ENCODE measurements at regions not wholly inside any gene's neighbourhood (a gene's known extent, or its start where the extent isn't known, plus 50 kb on each side); places are given as distances from the start of the nearest gene placed in this dataset.

- no peaks in the 10 kb centered on the region for H3K36me3 ChIP-seq (ENCODE audit: control insufficient read depth in 2 of 3, insufficient read depth in 3 of 3, low read length in 3 of 3)
- peaks cover 13 to 19% of the 10 kb centered on the region in 2 donors for H3K4me1 ChIP-seq (ENCODE audit: control insufficient read depth in 2 of 2, insufficient read depth in 2 of 2, low read length in 2 of 2)
- ChIA-PET CTCF (no interaction called here), POLR2A (no interaction called here)
- H3K9me3 ChIP-seq (ENCODE audit: control insufficient read depth in 2 of 3, low read length in 3 of 3): no peaks in the 10 kb centered on the region
- H3K27ac Mint-ChIP-seq: peak overlapping the region in 2 of 9 donors; percentile 1 to 71
- no peaks in the 10 kb centered on the region for H3K27me3 ChIP-seq (ENCODE audit: control insufficient read depth in 2 of 2, insufficient read depth in 2 of 2, low read length in 2 of 2)
- peaks cover 14 to 40% (median 29%) of the 10 kb centered on the region in 7 donors for H3K4me1 Mint-ChIP-seq
- H3K36me3 Mint-ChIP-seq: peaks cover 0 to 7% (median 0%) of the 10 kb centered on the region in 5 donors
- ATAC-seq: no peak
- no peaks in the 10 kb centered on the region for H3K9me3 Mint-ChIP-seq
- no peak overlapping the region for H3K4me3 Mint-ChIP-seq
- intact Hi-C loops (cut with micrococcal nuclease): loop anchor here (5.0 to 10.0 kb wide), 3 partner anchors 34 to 87 kb away; partner anchors contain the start of gene NCOA3 (in 1 of the 2)
- H3K4me3 ChIP-seq (ENCODE audit: low read length): no peak overlapping the region
- no peak overlapping the region for H3K27ac ChIP-seq (ENCODE audit: low read depth, low read length)
- no peaks in the 10 kb centered on the region for H3K27me3 Mint-ChIP-seq
- DNase-seq: no peak
Measured at GRCh38 chr20:47418069-47418757, 61.7 kb upstream of the ZMYND8 start.

- no peaks in the 10 kb centered on the region for H3K9me3 Mint-ChIP-seq
- ChIA-PET CTCF (no interaction called here), POLR2A (no interaction called here)
- H3K27ac ChIP-seq (ENCODE audit: low read depth, low read length): no peak overlapping the region
- H3K9me3 ChIP-seq (ENCODE audit: control insufficient read depth in 2 of 3, low read length in 3 of 3): no peaks in the 10 kb centered on the region
- intact Hi-C loops (cut with micrococcal nuclease): loop anchor here (5.0 to 10.0 kb wide), 3 partner anchors 32 to 85 kb away; partner anchors contain the start of gene NCOA3 (in 1 of the 2)
- no peaks in the 10 kb centered on the region for H3K27me3 ChIP-seq (ENCODE audit: control insufficient read depth in 2 of 2, insufficient read depth in 2 of 2, low read length in 2 of 2)
- peaks cover 0 to 7% (median 0%) of the 10 kb centered on the region in 5 donors for H3K36me3 Mint-ChIP-seq
- no peak for DNase-seq
- no peaks in the 10 kb centered on the region for H3K36me3 ChIP-seq (ENCODE audit: control insufficient read depth in 2 of 3, insufficient read depth in 3 of 3, low read length in 3 of 3)
- H3K27me3 Mint-ChIP-seq: no peaks in the 10 kb centered on the region
- H3K4me3 ChIP-seq (ENCODE audit: low read length): no peak overlapping the region
- no peak for ATAC-seq
- no peak overlapping the region for H3K4me3 Mint-ChIP-seq
- peaks cover 5 to 11% of the 10 kb centered on the region in 2 donors for H3K4me1 ChIP-seq (ENCODE audit: control insufficient read depth in 2 of 2, insufficient read depth in 2 of 2, low read length in 2 of 2)
- H3K4me1 Mint-ChIP-seq: peaks cover 12 to 34% (median 24%) of the 10 kb centered on the region in 7 donors
- peak overlapping the region in 4 of 9 donors; percentile 32 to 80 (median 54) for H3K27ac Mint-ChIP-seq
Measured at GRCh38 chr20:47419953-47420514, 63.5 kb upstream of the ZMYND8 start.

- DNase-seq (no peak), ATAC-seq (no peak)
- Mint-ChIP-seq H3K27ac (no peak overlapping the region), H3K27me3 (no peaks in the 10 kb centered on the region), H3K4me1 (peaks cover 4 to 24% (median 16%) of the 10 kb centered on the region in 7 donors), H3K36me3 (peaks cover 0 to 2% (median 0%) of the 10 kb centered on the region in 5 donors), H3K9me3 (peaks cover 0 to 3% (median 0%) of the 10 kb centered on the region in 11 donors), H3K4me3 (no peak overlapping the region)
- POLR2A ChIA-PET: no interaction called here
- Histone ChIP-seq H3K27me3 (ENCODE audit: control insufficient read depth in 2 of 2, insufficient read depth in 2 of 2, low read length in 2 of 2) (no peaks in the 10 kb centered on the region), H3K9me3 (ENCODE audit: control insufficient read depth in 2 of 3, low read length in 3 of 3) (no peaks in the 10 kb centered on the region), H3K27ac (ENCODE audit: low read depth, low read length) (no peak overlapping the region), H3K36me3 (ENCODE audit: control insufficient read depth in 2 of 3, insufficient read depth in 3 of 3, low read length in 3 of 3) (no peaks in the 10 kb centered on the region), H3K4me3 (ENCODE audit: low read length) (no peak overlapping the region), H3K4me1 (ENCODE audit: control insufficient read depth in 2 of 2, insufficient read depth in 2 of 2, low read length in 2 of 2) (peaks cover 0 to 4% of the 10 kb centered on the region in 2 donors)
- CTCF ChIA-PET: no interaction called here
- intact Hi-C loops (cut with micrococcal nuclease): no loop called here
Measured at GRCh38 chr20:47421076-47421475, 64.6 kb upstream of the ZMYND8 start.

- DNase-seq (no peak), ATAC-seq (no peak)
- Histone ChIP-seq H3K27me3 (ENCODE audit: control insufficient read depth in 2 of 2, insufficient read depth in 2 of 2, low read length in 2 of 2) (no peaks in the 10 kb centered on the region), H3K4me1 (ENCODE audit: control insufficient read depth in 2 of 2, insufficient read depth in 2 of 2, low read length in 2 of 2) (no peaks in the 10 kb centered on the region), H3K36me3 (ENCODE audit: control insufficient read depth in 2 of 3, insufficient read depth in 3 of 3, low read length in 3 of 3) (no peaks in the 10 kb centered on the region), H3K9me3 (ENCODE audit: control insufficient read depth in 2 of 3, low read length in 3 of 3) (peaks cover 0 to 21% (median 0%) of the 10 kb centered on the region in 3 experiments), H3K4me3 (ENCODE audit: low read length) (no peak overlapping the region), H3K27ac (ENCODE audit: low read depth, low read length) (no peak overlapping the region)
- ChIA-PET CTCF (interaction anchor here (0.6 kb wide), 1 partner anchor 60 kb away, joined by 3 read pairs; no protein-coding TSS in a partner anchor), POLR2A (no interaction called here)
- Mint-ChIP-seq H3K27ac (no peak overlapping the region), H3K36me3 (peaks cover 0 to 9% (median 0%) of the 10 kb centered on the region in 5 donors), H3K4me1 (peaks cover 0 to 2% (median 0%) of the 10 kb centered on the region in 7 donors), H3K4me3 (no peak overlapping the region), H3K27me3 (no peaks in the 10 kb centered on the region), H3K9me3 (peaks cover 0 to 25% (median 12%) of the 10 kb centered on the region in 11 donors)
- intact Hi-C loops (cut with micrococcal nuclease): no loop called here
Measured at GRCh38 chr20:47423586-47423985, 67.1 kb upstream of the ZMYND8 start.

- ATAC-seq: no peak
- intact Hi-C loops (cut with micrococcal nuclease): no loop called here
- Histone ChIP-seq H3K4me1 (ENCODE audit: control insufficient read depth in 2 of 2, insufficient read depth in 2 of 2, low read length in 2 of 2) (no peaks in the 10 kb centered on the region), H3K27me3 (ENCODE audit: control insufficient read depth in 2 of 2, insufficient read depth in 2 of 2, low read length in 2 of 2) (no peaks in the 10 kb centered on the region), H3K27ac (ENCODE audit: low read depth, low read length) (no peak overlapping the region), H3K9me3 (ENCODE audit: control insufficient read depth in 2 of 3, low read length in 3 of 3) (peaks cover 0 to 21% (median 0%) of the 10 kb centered on the region in 3 experiments), H3K4me3 (ENCODE audit: low read length) (no peak overlapping the region), H3K36me3 (ENCODE audit: control insufficient read depth in 2 of 3, insufficient read depth in 3 of 3, low read length in 3 of 3) (no peaks in the 10 kb centered on the region)
- Mint-ChIP-seq H3K4me1 (no peaks in the 10 kb centered on the region), H3K9me3 (peaks cover 0 to 30% (median 12%) of the 10 kb centered on the region in 11 donors), H3K27ac (no peak overlapping the region), H3K4me3 (no peak overlapping the region), H3K27me3 (no peaks in the 10 kb centered on the region), H3K36me3 (peaks cover 0 to 14% (median 3%) of the 10 kb centered on the region in 5 donors)
- ChIA-PET CTCF (no interaction called here), POLR2A (no interaction called here)
- no peak for DNase-seq
Measured at GRCh38 chr20:47427067-47427466, 70.6 kb upstream of the ZMYND8 start.

GRCh38 chr20:47427746-47428145 lies 71.2 kb upstream of the ZMYND8 start:
- CTCF ChIA-PET: interaction anchor here (0.6 kb wide), 1 partner anchor 45 kb away, joined by 3 read pairs; no protein-coding TSS in a partner anchor
- POLR2A ChIA-PET: no interaction called here
- no peaks in the 10 kb centered on the region for H3K4me1 ChIP-seq (ENCODE audit: control insufficient read depth in 2 of 2, insufficient read depth in 2 of 2, low read length in 2 of 2)
- Mint-ChIP-seq H3K4me3 (no peak overlapping the region), H3K27me3 (peaks cover 0 to under 1% (median 0%) of the 10 kb centered on the region in 5 donors), H3K9me3 (peaks cover 0 to 30% (median 12%) of the 10 kb centered on the region in 11 donors), H3K4me1 (peaks cover 0 to under 1% (median 0%) of the 10 kb centered on the region in 7 donors), H3K36me3 (peaks cover 0 to 14% (median 3%) of the 10 kb centered on the region in 5 donors), H3K27ac (no peak overlapping the region)
- DNase-seq (no peak), ATAC-seq (no peak)
- no peak overlapping the region for H3K27ac ChIP-seq (ENCODE audit: low read depth, low read length)
- H3K27me3 ChIP-seq (ENCODE audit: control insufficient read depth in 2 of 2, insufficient read depth in 2 of 2, low read length in 2 of 2): no peaks in the 10 kb centered on the region
- no peaks in the 10 kb centered on the region for H3K36me3 ChIP-seq (ENCODE audit: control insufficient read depth in 2 of 3, insufficient read depth in 3 of 3, low read length in 3 of 3)
- intact Hi-C loops (cut with micrococcal nuclease): no loop called here
- H3K4me3 ChIP-seq (ENCODE audit: low read length): no peak overlapping the region
- peaks cover 0 to 21% (median 0%) of the 10 kb centered on the region in 3 experiments for H3K9me3 ChIP-seq (ENCODE audit: control insufficient read depth in 2 of 3, low read length in 3 of 3)

All from naive thymus-derived CD4-positive, alpha-beta T cell (primary cell).